RWPE2 (cell line): ENCODE measurements at regions not wholly inside any gene's neighbourhood (a gene's known extent, or its start where the extent isn't known, plus 50 kb on each side); places are given as distances from the start of the nearest gene placed in this dataset.
"Not testable (repeated sequence)": the region's sequence is repeated elsewhere in the genome, so short reads cannot be mapped to it uniquely, and the experiment has no call there.

Experiments used
- ATAC-seq: fragments of 200-7000 bp; cut with Tn5 transposase; 3 replicates; pipeline ENCODE4 v1.9.1; 2021; ENCODE audit warnings: low read depth
- DNase-seq: peaks from one replicate; pipeline ENCODE4 v3.0.0-alpha.2; 2020; ENCODE audit warnings: low spot score
- H3K27ac ChIP-seq: fragments of 450-650 bp; 2 replicates; pipeline ENCODE4 v1.5.1; 2017; ENCODE audit warnings: mild to moderate bottlenecking; ENCODE audit not compliant: poor library complexity, severe bottlenecking
- H3K27me3 ChIP-seq: fragments of 250-450 bp; sonication (Bioruptor Pico); 2 replicates; pipeline ENCODE4 v1.5.1; 2021; ENCODE audit warnings: mild to moderate bottlenecking, moderate library complexity; ENCODE audit not compliant: insufficient read depth, poor library complexity, severe bottlenecking
- H3K36me3 ChIP-seq: fragments of 250-450 bp; sonication (Bioruptor Pico); 2 replicates; pipeline ENCODE4 v1.5.1; 2020; ENCODE audit warnings: low read depth, mild to moderate bottlenecking, moderate library complexity
- H3K4me1 ChIP-seq: fragments of 250-450 bp; sonication (Bioruptor Pico); 2 replicates; pipeline ENCODE4 v1.5.1; 2021; ENCODE audit warnings: mild to moderate bottlenecking, moderate library complexity; ENCODE audit not compliant: insufficient read depth, poor library complexity, severe bottlenecking
- H3K4me3 ChIP-seq: fragments of 250-450 bp; sonication (Bioruptor Pico); 2 replicates; pipeline ENCODE4 v1.5.1; 2021; ENCODE audit warnings: mild to moderate bottlenecking, moderate library complexity; ENCODE audit not compliant: severe bottlenecking
- H3K9me3 ChIP-seq: fragments of 250-450 bp; sonication (Bioruptor Pico); 2 replicates; pipeline ENCODE4 v1.5.1; 2021; ENCODE audit warnings: mild to moderate bottlenecking, moderate library complexity; ENCODE audit not compliant: severe bottlenecking
- CTCF ChIP-seq: fragments of 450-650 bp; IDR thresholded peaks from one replicate; pipeline ENCODE4 v1.5.1; 2017; ENCODE audit warnings: mild to moderate bottlenecking, moderate library complexity; ENCODE audit not compliant: poor library complexity, severe bottlenecking

GRCh38 chr1:104648269-104648691 lies 898.6 kb downstream of the AMY1C start:
- Histone ChIP-seq H3K4me3 (no peak overlapping the region), H3K27me3 (no peaks in the 10 kb centered on the region), H3K9me3 (no peaks in the 10 kb centered on the region), H3K27ac (no peak overlapping the region), H3K4me1 (no peaks in the 10 kb centered on the region), H3K36me3 (no peaks in the 10 kb centered on the region)
- peak; percentile 79 for TF ChIP-seq CTCF
- ATAC-seq, result no peak
- DNase-seq, result no peak

DNA sequence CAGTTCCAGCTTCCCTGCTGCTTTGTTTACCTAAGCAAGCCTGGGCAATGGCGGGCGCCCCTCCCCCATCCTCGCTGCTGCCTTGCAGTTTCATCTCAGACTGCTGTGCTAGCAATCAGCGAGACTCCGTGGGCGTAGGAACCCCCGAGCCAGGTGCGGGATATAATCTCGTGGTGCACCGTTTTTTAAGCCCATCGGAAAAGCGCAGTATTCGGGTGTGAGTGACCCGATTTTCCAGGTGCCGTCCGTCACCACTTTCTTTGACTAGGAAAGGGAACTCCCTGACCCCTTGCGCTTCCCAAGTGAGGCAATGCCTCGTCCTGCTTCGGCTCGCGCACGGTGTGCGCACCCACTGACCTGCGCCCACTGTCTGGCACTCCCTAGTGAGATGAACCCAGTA lies 914.7 kb downstream of the AMY1C start:
- DNase-seq, H3K4me3 ChIP-seq, H3K4me1 ChIP-seq, ATAC-seq, H3K9me3 ChIP-seq, H3K36me3 ChIP-seq, H3K27ac ChIP-seq, H3K27me3 ChIP-seq: not testable (repeated sequence)

GRCh38 chr1:104665300-104665699 lies 915.6 kb downstream of the AMY1C start:
- ATAC-seq (no peak), DNase-seq (no peak)
- Histone ChIP-seq H3K27ac (no peak overlapping the region), H3K36me3 (no peaks in the 10 kb centered on the region), H3K27me3 (no peaks in the 10 kb centered on the region), H3K4me3 (no peak overlapping the region), H3K4me1 (no peaks in the 10 kb centered on the region), H3K9me3 (no peaks in the 10 kb centered on the region)
- no peak for TF ChIP-seq CTCF

DNA sequence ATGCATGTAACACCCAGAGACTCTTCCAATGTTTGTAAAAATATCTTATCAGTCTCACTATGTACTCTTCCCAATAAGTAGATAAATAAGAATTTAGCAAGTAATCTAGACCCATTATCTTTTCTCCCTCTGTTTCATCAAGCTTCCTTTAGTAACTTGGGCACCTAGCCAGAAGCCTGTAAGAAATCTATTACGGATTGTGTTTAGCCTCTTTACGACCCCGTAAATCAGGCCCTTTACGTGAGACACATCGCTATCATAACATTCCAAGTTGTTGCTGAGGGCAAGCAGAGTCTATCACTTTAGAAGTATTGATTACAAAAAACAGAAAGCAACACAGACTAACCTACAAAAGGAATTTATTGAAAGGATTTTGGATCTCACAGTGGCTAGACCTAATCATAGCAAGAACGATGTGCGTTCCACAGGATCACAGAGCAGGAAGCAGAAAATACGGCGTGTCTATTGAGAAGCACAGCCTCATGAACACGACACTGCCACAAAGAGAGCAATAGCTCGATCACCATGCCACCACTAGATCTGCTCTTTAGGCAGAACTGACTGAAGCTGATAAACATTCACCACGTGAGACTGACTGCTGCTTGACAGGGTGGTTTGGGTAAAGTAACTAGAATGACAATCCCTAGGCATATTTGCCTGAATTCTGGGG lies 922.1 kb downstream of the AMY1C start:
- Histone ChIP-seq H3K27ac (no peak overlapping the region), H3K4me1 (no peaks in the 10 kb centered on the region), H3K36me3 (no peaks in the 10 kb centered on the region), H3K4me3 (no peak overlapping the region), H3K9me3 (no peaks in the 10 kb centered on the region), H3K27me3 (peaks cover 5% of the 10 kb centered on the region)
- DNase-seq, result no peak
- ATAC-seq, result peak; percentile 23; the same call in 1 of the 3 replicates
- no peak for TF ChIP-seq CTCF

DNA sequence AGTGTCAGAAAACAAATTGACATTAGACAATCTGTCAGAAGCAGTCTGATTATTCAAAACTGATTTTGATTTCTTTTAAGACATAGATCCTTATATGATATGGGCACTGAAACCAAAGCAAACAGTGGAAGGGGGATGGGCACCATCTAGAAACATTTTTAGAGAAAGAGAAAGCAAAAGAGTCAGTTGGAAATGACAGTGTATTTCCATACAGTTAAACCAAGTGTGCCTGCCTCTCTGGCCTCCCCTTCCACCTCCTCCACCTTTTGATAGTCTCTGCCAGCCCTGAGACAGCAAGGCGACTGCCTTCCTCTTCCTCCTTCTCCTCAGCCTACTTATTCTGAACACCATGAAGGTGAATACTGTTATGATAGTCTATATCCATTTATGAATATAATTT lies 949.7 kb downstream of the AMY1C start:
- H3K4me3 ChIP-seq, result no peak overlapping the region
- DNase-seq (no peak), ATAC-seq (no peak)
- no peaks in the 10 kb centered on the region for H3K4me1 ChIP-seq
- H3K9me3 ChIP-seq, result no peaks in the 10 kb centered on the region
- TF ChIP-seq CTCF, result no peak
- no peaks in the 10 kb centered on the region for H3K27me3 ChIP-seq
- H3K27ac ChIP-seq, result no peak overlapping the region
- no peaks in the 10 kb centered on the region for H3K36me3 ChIP-seq
